ENCODE measurements at regions not wholly inside any gene's neighbourhood (a gene's known extent, or its start where the extent isn't known, plus 50 kb on each side); places are given as distances from the start of the nearest gene placed in this dataset.

DNA sequence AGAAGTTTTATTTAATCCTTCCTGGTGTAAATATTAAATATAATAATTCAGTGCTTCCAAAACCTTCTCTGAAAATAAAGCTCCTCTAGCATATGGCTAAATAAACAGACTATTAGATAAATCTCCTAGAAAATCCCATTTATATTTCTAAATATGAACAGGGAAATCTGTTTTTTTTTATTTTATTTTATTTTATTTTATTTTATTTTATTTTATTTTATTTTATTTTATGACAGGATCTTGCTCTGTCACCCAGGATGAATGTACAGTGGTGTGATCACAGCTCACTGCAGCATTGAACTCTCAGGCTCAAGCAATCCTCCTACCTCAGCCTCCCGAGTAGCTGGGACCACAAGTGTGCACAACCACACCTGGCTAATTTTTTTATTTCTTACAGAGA, 673.5 kb downstream of the IRS1 start:
- H3K4me1 Mint-ChIP-seq, result peaks cover 17 to 25% of the 10 kb centered on the region in 2 experiments
- H3K56ac ChIP-seq (ENCODE audit: insufficient read length, low read depth, low read length), result no peak overlapping the region
- no peaks in the 10 kb centered on the region for H3K79me2 ChIP-seq (ENCODE audit: insufficient read depth, low read length)
- H3K79me1 ChIP-seq (ENCODE audit: insufficient read depth, low read depth, low read length, poor library complexity, severe bottlenecking), result no peaks in the 10 kb centered on the region
- no peak overlapping the region for H2AFZ ChIP-seq (ENCODE audit: low read length)
- H2BK5ac ChIP-seq (ENCODE audit: insufficient read length, low read length), result no peak overlapping the region
- no peak overlapping the region for H4K91ac ChIP-seq (ENCODE audit: insufficient read length, low read depth, low read length)
- no peak overlapping the region for H4K8ac ChIP-seq (replicated peaks; ENCODE audit: insufficient read length, low read depth, low read length)
- H3K9me3 ChIP-seq (ENCODE audit: control insufficient read depth, low read depth, low read length), result no peaks in the 10 kb centered on the region
- no peak overlapping the region for H2BK20ac ChIP-seq (ENCODE audit: low read depth, low read length, poor library complexity, severe bottlenecking)
- H3K36me3 Mint-ChIP-seq (ENCODE audit: insufficient read depth in 1 of 3, low read depth in 3 of 3), result peaks cover 0 to 7% (median 6%) of the 10 kb centered on the region in 3 experiments; a peak in 5 of 7 replicates
- no peak overlapping the region for H3K4me3 Mint-ChIP-seq
- H4K5ac ChIP-seq (ENCODE audit: insufficient read length, low read depth, low read length), result no peak overlapping the region
- peaks cover 4% of the 10 kb centered on the region; the same call in 1 of the 2 replicates for H3K4me1 ChIP-seq (ENCODE audit: insufficient read depth, low read length)
- no peaks in the 10 kb centered on the region for H3K23me2 ChIP-seq (ENCODE audit: insufficient read length, low read depth, low read length, poor library complexity, severe bottlenecking)
- no peak overlapping the region for H3K4me2 ChIP-seq (ENCODE audit: insufficient read depth, insufficient read length, low read length)
- no peak overlapping the region for H2BK15ac ChIP-seq (ENCODE audit: low read depth, low read length)
- H2BK120ac ChIP-seq (ENCODE audit: low read depth, low read length, poor library complexity, severe bottlenecking), result no peak overlapping the region
- no peak overlapping the region for H2AK5ac ChIP-seq (ENCODE audit: insufficient read length, low read length)
- no CpG with 5 or more reads among the region's 1 CpG for WGBS (ENCODE audit: extremely low coverage, insufficient read length, low lambda C conversion rate)
- peaks cover 2 to 4% of the 10 kb centered on the region in 2 experiments; a peak in 3 of 5 replicates for H3K9me3 Mint-ChIP-seq
- TF ChIP-seq CTCF (conservative IDR thresholded peaks at IDR 0.05), result no peak
- H4K20me1 ChIP-seq (ENCODE audit: control insufficient read depth, insufficient read depth, insufficient read length), result no peaks in the 10 kb centered on the region
- H3K9ac ChIP-seq (ENCODE audit: extremely low read depth, insufficient read length, low read length), result no peak overlapping the region
- no peak overlapping the region for H3K4ac ChIP-seq (ENCODE audit: low read depth, low read length)
- no peak overlapping the region for H2BK12ac ChIP-seq (ENCODE audit: insufficient read length, low read depth, low read length)
- no peaks in the 10 kb centered on the region for H3K27me3 ChIP-seq (ENCODE audit: insufficient read depth, low read length)
- peak overlapping the region in 1 of 3 experiments; percentile 52; a peak in 1 of 7 replicates for H3K27ac Mint-ChIP-seq
- no peak overlapping the region for H3T11ph ChIP-seq (ENCODE audit: low read length)
- no peak for DNase-seq
- H3K23ac ChIP-seq (ENCODE audit: insufficient read length, low read depth, low read length), result no peak overlapping the region
- H3K18ac ChIP-seq (ENCODE audit: insufficient read length, low read depth, low read length), result no peak overlapping the region
- no peak overlapping the region for H3K14ac ChIP-seq (ENCODE audit: insufficient read depth, low read length)
- no peaks in the 10 kb centered on the region for H3K27me3 Mint-ChIP-seq (ENCODE audit: low read depth)
- H3K27ac ChIP-seq (ENCODE audit: insufficient read length, low read depth, low read length), result no peak overlapping the region

Data from H9 (cell line).